DOHH2 (cell line): ENCODE measurements at regions not wholly inside any gene's neighbourhood (a gene's known extent, or its start where the extent isn't known, plus 50 kb on each side); places are given as distances from the start of the nearest gene placed in this dataset.

ENCODE experiments used
- EZH2phosphoT487 ChIP-seq: fragments of 200-600 bp; sonication (generic); IDR thresholded peaks from 2 replicates; pipeline ENCODE4 v1.6.1; 2017; ENCODE audit warnings: borderline replicate concordance, mild to moderate bottlenecking, antibody characterized with exemption, low read length, moderate library complexity, mixed read lengths
- TF ChIP-seq, protein P1 (sequence below): fragments of 200-600 bp; sonication (generic); IDR thresholded peaks from one replicate; pipeline ENCODE4 v1.5.1; 2014; ENCODE audit warnings: antibody characterized with exemption, mild to moderate bottlenecking, low read depth, low read length; ENCODE audit not compliant: poor library complexity, severe bottlenecking

DNA sequence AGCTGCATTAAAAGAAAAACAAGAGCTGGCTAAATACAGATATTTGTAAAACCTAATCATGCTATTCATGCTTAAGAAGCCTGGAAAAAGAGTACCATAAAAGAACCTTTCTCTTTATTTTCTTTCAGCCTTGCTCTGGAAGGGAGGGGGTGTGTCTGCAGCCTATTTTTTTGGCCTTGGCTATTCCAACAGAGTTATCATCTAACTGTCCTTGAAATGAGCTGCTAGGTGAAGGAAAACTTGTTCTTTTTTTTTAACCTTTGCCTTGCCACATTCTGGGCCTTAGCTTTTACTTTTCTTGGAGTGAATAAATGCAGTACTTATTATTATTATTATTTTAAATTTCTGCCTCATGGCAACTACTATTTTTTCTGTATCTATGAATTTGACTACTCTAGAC lies 224.9 kb upstream of the SYNCRIP start:
- TF ChIP-seq, protein P1, sequence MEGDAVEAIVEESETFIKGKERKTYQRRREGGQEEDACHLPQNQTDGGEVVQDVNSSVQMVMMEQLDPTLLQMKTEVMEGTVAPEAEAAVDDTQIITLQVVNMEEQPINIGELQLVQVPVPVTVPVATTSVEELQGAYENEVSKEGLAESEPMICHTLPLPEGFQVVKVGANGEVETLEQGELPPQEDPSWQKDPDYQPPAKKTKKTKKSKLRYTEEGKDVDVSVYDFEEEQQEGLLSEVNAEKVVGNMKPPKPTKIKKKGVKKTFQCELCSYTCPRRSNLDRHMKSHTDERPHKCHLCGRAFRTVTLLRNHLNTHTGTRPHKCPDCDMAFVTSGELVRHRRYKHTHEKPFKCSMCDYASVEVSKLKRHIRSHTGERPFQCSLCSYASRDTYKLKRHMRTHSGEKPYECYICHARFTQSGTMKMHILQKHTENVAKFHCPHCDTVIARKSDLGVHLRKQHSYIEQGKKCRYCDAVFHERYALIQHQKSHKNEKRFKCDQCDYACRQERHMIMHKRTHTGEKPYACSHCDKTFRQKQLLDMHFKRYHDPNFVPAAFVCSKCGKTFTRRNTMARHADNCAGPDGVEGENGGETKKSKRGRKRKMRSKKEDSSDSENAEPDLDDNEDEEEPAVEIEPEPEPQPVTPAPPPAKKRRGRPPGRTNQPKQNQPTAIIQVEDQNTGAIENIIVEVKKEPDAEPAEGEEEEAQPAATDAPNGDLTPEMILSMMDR: no peak
- no peak for TF ChIP-seq EZH2phosphoT487
